Keratinocyte (primary cell): ENCODE measurements at regions not wholly inside any gene's neighbourhood (a gene's known extent, or its start where the extent isn't known, plus 50 kb on each side); places are given as distances from the start of the nearest gene placed in this dataset.

Source experiments
- DNase-seq: peaks from one replicate; pipeline ENCODE4 v3.0.0-alpha.2; 2011; ENCODE audit warnings: low read depth, missing footprints, low spot score
- FAIRE-seq: peaks from 2 replicates; lab custom pipeline; 2011; peaks lifted over from hg19 to GRCh38; lab: Jason Lieb, UNC
- H2AFZ ChIP-seq: 2 replicates; pipeline ENCODE4 v1.6.0; 2012; ENCODE audit warnings: low read length, control low read depth, inconsistent platforms; ENCODE audit not compliant: control insufficient read depth
- H3K27ac ChIP-seq: 2 replicates; pipeline ENCODE4 v1.5.1; 2011; ENCODE audit warnings: low read length; ENCODE audit not compliant: control insufficient read depth, insufficient read depth
- H3K27me3 ChIP-seq: 3 replicates; pipeline ENCODE4 v1.6.0; 2011; ENCODE audit warnings: low read length; ENCODE audit not compliant: control insufficient read depth, insufficient read depth; ENCODE audit errors: extremely low read depth
- H3K36me3 ChIP-seq, 2 experiments: 2 replicates in 1 of 2; 3 replicates in 1 of 2; pipeline ENCODE4 v1.5.1; 2011; ENCODE audit warnings: low read length in 2 of 2, mild to moderate bottlenecking in 1 of 2; ENCODE audit not compliant: control insufficient read depth in 2 of 2, insufficient read depth in 2 of 2; ENCODE audit errors: extremely low read depth in 1 of 2
- H3K4me1 ChIP-seq: 3 replicates; pipeline ENCODE4 v1.5.1; 2011; ENCODE audit warnings: low read length; ENCODE audit not compliant: control insufficient read depth, insufficient read depth; ENCODE audit errors: extremely low read depth
- H3K4me2 ChIP-seq: 3 replicates; pipeline ENCODE4 v1.6.0; 2011; ENCODE audit warnings: low read depth, low read length; ENCODE audit not compliant: control insufficient read depth, insufficient read depth; ENCODE audit errors: extremely low read depth
- H3K4me3 ChIP-seq, 3 experiments: fragments of 200-600 bp in 1 of 3; sonication (generic) in 1 of 3; 2 replicates in 2 of 3; 3 replicates in 1 of 3; pipeline ENCODE4 v1.5.1; 2011 to 2016; ENCODE audit warnings: low read length in 3 of 3, mild to moderate bottlenecking in 3 of 3, control low read depth in 2 of 3, inconsistent platforms in 1 of 3, low read depth in 1 of 3, mixed read lengths in 1 of 3, mixed run types in 1 of 3, moderate library complexity in 1 of 3; ENCODE audit not compliant: control insufficient read depth in 2 of 3, insufficient read depth in 2 of 3; ENCODE audit errors: extremely low read depth in 1 of 3
- H3K79me2 ChIP-seq: 2 replicates; pipeline ENCODE4 v1.6.0; 2012; ENCODE audit warnings: low read length; ENCODE audit not compliant: control insufficient read depth, insufficient read depth
- H3K9ac ChIP-seq: 3 replicates; pipeline ENCODE4 v1.6.0; 2011; ENCODE audit warnings: low read length; ENCODE audit not compliant: control insufficient read depth, insufficient read depth; ENCODE audit errors: extremely low read depth
- H3K9me1 ChIP-seq: 3 replicates; pipeline ENCODE4 v1.6.0; 2011; ENCODE audit warnings: low read length; ENCODE audit not compliant: control insufficient read depth, insufficient read depth; ENCODE audit errors: extremely low read depth
- H3K9me3 ChIP-seq: 2 replicates; pipeline ENCODE4 v1.5.1; 2012; ENCODE audit warnings: low read depth, low read length; ENCODE audit not compliant: control insufficient read depth
- H4K20me1 ChIP-seq: 3 replicates; pipeline ENCODE4 v1.6.0; 2011; ENCODE audit warnings: low read length; ENCODE audit not compliant: control insufficient read depth, insufficient read depth; ENCODE audit errors: extremely low read depth
- CTCF ChIP-seq, 3 experiments: IDR thresholded peaks in 1 of 3; conservative IDR thresholded peaks in 1 of 3; optimal IDR thresholded peaks in 1 of 3; 2 replicates in 2 of 3; 3 replicates in 1 of 3; pipeline versions ENCODE3 to v1.5.1; 2011; ENCODE audit warnings: low read length in 3 of 3, mild to moderate bottlenecking in 3 of 3, moderate library complexity in 2 of 3, control low read depth in 1 of 3, inconsistent platforms in 1 of 3; ENCODE audit not compliant: insufficient read depth in 2 of 3; ENCODE audit errors: extremely low read depth in 1 of 3
- EZH2 ChIP-seq: IDR thresholded peaks from one replicate; pipeline ENCODE4 v1.6.1; 2012; ENCODE audit warnings: inconsistent platforms, mild to moderate bottlenecking, low read length, moderate library complexity
- dilution Hi-C: fragments of 300-500 bp; cut with MboI; formaldehyde crosslinking; loops from one replicate; pipeline ENCODE4 v1.7.0; 2020; ENCODE audit warnings: low sequenced_read_pairs; ENCODE audit not compliant: extremely low pct_ligation_motif_present

GRCh38 chr12:47385653-47386052 lies 305.9 kb upstream of the AMIGO2 start:
- TF ChIP-seq EZH2, result no peak
- no peak for TF ChIP-seq CTCF (optimal IDR thresholded peaks at IDR 0.05 in 1 of 3, IDR thresholded peaks at IDR 0.05 in 1 of 3, conservative IDR thresholded peaks at IDR 0.05 in 1 of 3; ENCODE audit: extremely low read depth in 1 of 3, insufficient read depth in 2 of 3, low read length in 3 of 3)
- Histone ChIP-seq H3K4me3 (no peak overlapping the region), H3K9me3 (no peaks in the 10 kb centered on the region), H3K4me2 (no peak overlapping the region), H3K27ac (no peak overlapping the region), H3K4me1 (no peaks in the 10 kb centered on the region), H3K27me3 (no peaks in the 10 kb centered on the region), H3K36me3 (no peaks in the 10 kb centered on the region), H3K79me2 (no peaks in the 10 kb centered on the region), H3K9me1 (no peaks in the 10 kb centered on the region), H3K9ac (no peak overlapping the region), H4K20me1 (no peaks in the 10 kb centered on the region), H2AFZ (no peak overlapping the region)
- no peak for FAIRE-seq
- dilution Hi-C loops, result no loop called here
- no peak for DNase-seq

DNA sequence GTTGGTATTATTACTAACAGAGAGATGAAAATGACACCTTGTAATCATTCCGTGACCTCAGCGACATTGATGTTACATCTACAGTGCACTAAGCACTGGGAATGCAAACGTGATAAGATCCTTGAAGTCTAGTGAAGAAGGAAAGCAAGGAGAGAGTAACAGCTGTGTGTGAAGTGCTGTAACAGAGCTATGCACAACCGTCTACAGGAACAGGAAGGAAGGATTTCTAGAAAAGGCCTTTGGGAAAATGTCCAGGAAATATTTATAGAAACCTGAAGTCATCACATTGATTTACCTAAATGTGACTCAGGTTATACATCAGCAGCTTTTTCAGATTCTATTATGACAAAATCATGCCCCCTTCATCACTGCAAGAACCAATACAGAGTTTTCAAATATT lies 304.2 kb upstream of the AMIGO2 start:
- dilution Hi-C loops, result no loop called here
- H2AFZ ChIP-seq, result peak overlapping the region; percentile 59

More for the DNA sequence above, 304.2 kb upstream of the AMIGO2 start:
- Histone ChIP-seq H3K4me2 (no peak overlapping the region), H3K4me3 (no peak overlapping the region), H3K79me2 (no peaks in the 10 kb centered on the region), H3K9me1 (no peaks in the 10 kb centered on the region), H3K9me3 (no peaks in the 10 kb centered on the region), H3K4me1 (no peaks in the 10 kb centered on the region), H3K27ac (no peak overlapping the region), H3K9ac (no peak overlapping the region), H3K27me3 (no peaks in the 10 kb centered on the region), H4K20me1 (no peaks in the 10 kb centered on the region), H3K36me3 (no peaks in the 10 kb centered on the region)
- FAIRE-seq (no peak), DNase-seq (no peak)
- TF ChIP-seq CTCF (optimal IDR thresholded peaks at IDR 0.05 in 1 of 3, IDR thresholded peaks at IDR 0.05 in 1 of 3, conservative IDR thresholded peaks at IDR 0.05 in 1 of 3; ENCODE audit: extremely low read depth in 1 of 3, insufficient read depth in 2 of 3, low read length in 3 of 3) (no peak), EZH2 (no peak)
